Gastrocnemius medialis (tissue), 4 donors: ENCODE measurements at regions not wholly inside any gene's neighbourhood (a gene's known extent, or its start where the extent isn't known, plus 50 kb on each side); places are given as distances from the start of the nearest gene placed in this dataset.

Experiments used
- ATAC-seq, 2 donors: fragments of 150-250 bp; one replicate each; pipeline ENCODE4 v1.9.1; 2016
- DNase-seq, 2 donors: peaks; one replicate each; pipeline ENCODE4 v3.0.0-alpha.2; 2019
- H3K27ac ChIP-seq, 4 donors: fragments of 200-600 bp; sonication (generic); 1 replicate in 1 of 4; 2 replicates in 3 of 4; pipeline ENCODE4 v1.5.1; 2016 to 2018; ENCODE audit warnings: mild to moderate bottlenecking in 2 of 4, moderate library complexity in 1 of 4
- H3K27me3 ChIP-seq, 3 donors: fragments of 200-600 bp; sonication (generic) in 2 of 3; 1 replicate in 1 of 3; 2 replicates in 2 of 3; pipeline versions ENCODE4 v1.5.1 to v1.6.0; 2016 to 2019; ENCODE audit warnings: mild to moderate bottlenecking in 1 of 3, moderate library complexity in 1 of 3
- H3K36me3 ChIP-seq, 2 donors: fragments of 200-600 bp; sonication (generic) in 1 of 2; one replicate each; pipeline ENCODE4 v1.5.1; 2017 to 2018
- H3K4me1 ChIP-seq, 2 donors: fragments of 200-600 bp; sonication (generic) in 1 of 2; one replicate each; pipeline ENCODE4 v1.5.1; 2016 to 2017; ENCODE audit warnings: mild to moderate bottlenecking in 2 of 2
- H3K4me3 ChIP-seq, 4 donors: fragments of 200-600 bp; sonication (generic) in 3 of 4; 1 replicate in 1 of 4; 2 replicates in 3 of 4; pipeline ENCODE4 v1.5.1; 2016 to 2019; ENCODE audit warnings: mild to moderate bottlenecking in 2 of 4
- H3K9me3 ChIP-seq, 3 donors: fragments of 200-600 bp; sonication (generic) in 2 of 3; 1 replicate in 1 of 3; 2 replicates in 2 of 3; pipeline ENCODE4 v1.5.1; 2016 to 2019
- POLR2A ChIP-seq, 2 donors: fragments of 450-650 bp; IDR thresholded peaks; one replicate each; pipeline ENCODE4 v1.6.1; 2017; ENCODE audit warnings: antibody characterized with exemption in 2 of 2, mild to moderate bottlenecking in 2 of 2, moderate library complexity in 2 of 2
- in situ Hi-C, 4 donors: fragments of 200-750 bp; cut with MboI; loops; one replicate each; pipeline versions ENCODE4 v1.15.0 to v1.8.0; 2017; ENCODE audit warnings: low sequenced_read_pairs in 4 of 4
- intact Hi-C: fragments of 100-400 bp; cut with DNase I; formaldehyde crosslinking; loops from one replicate; pipeline ENCODE4 v1.15.1; 2023; ENCODE audit warnings: low total_unique reads
- TF ChIP-seq, protein P1 (sequence below), 5 experiments: fragments of 450-650 bp in 3 of 5; fragments of 200-600 bp in 2 of 5; sonication (generic) in 2 of 5; IDR thresholded peaks in 4 of 5; conservative IDR thresholded peaks in 1 of 5; 1 replicate in 4 of 5; 2 replicates in 1 of 5; pipeline ENCODE4 v1.5.1; 2016 to 2019; ENCODE audit warnings: antibody characterized with exemption in 5 of 5, mild to moderate bottlenecking in 3 of 5, moderate library complexity in 3 of 5

DNA sequence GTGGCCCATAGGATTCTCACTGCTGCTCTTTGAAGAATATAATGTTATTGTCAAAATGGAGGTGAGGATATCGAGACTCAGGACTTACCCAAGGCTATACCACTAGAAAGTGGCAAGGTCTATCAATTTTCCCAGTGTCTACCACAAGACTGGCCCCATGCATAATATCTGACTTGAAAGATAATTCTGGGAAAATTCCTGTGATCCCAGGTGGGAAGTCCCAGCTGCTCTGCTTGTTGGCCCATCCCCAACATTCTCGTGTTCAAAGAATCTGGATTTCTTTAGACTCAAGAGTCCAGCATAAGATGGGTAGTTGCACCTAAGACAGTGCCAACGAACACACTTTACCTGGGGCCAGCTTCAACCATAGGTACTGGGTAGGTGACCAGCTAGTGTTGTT lies 120.7 kb upstream of the DTNBP1 start:
- Histone ChIP-seq H3K9me3 (no peaks in the 10 kb centered on the region), H3K27ac (no peak overlapping the region), H3K4me1 (no peaks in the 10 kb centered on the region), H3K36me3 (no peaks in the 10 kb centered on the region), H3K4me3 (no peak overlapping the region), H3K27me3 (no peaks in the 10 kb centered on the region)
- no peak for DNase-seq
- TF ChIP-seq POLR2A (IDR thresholded peaks at IDR 0.05), result no peak
- intact Hi-C loops, result no loop called here
- ATAC-seq, result no peak
- in situ Hi-C loops, result no loop called here

DNA sequence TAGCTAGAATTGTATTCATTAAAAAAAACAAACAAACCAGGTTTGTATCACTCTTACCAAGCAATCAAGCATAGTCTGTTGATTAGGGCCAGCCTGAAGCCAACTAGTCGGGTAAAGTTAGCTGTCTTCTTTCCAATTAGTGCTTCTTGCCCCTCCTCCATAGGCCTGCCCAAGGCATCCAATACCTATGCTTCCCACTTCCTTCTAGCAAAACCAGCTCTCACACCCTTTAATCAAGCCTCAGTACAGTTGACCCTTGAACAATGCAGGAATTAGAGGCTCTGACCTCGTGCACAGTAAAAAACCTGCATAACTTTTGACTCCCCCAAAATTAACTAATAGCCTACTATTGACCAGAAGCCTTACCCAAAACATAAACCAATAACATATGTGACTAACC lies 119.1 kb upstream of the DTNBP1 start:
- intact Hi-C loops, result no loop called here
- H3K4me1 ChIP-seq, result no peaks in the 10 kb centered on the region
- no peak overlapping the region for H3K27ac ChIP-seq
- H3K36me3 ChIP-seq, result no peaks in the 10 kb centered on the region
- no peaks in the 10 kb centered on the region for H3K9me3 ChIP-seq
- no peak overlapping the region for H3K4me3 ChIP-seq
- no peaks in the 10 kb centered on the region for H3K27me3 ChIP-seq
- DNase-seq, result no peak
- in situ Hi-C loops, result no loop called here
- no peak for TF ChIP-seq POLR2A (IDR thresholded peaks at IDR 0.05)
- TF ChIP-seq, protein P1, sequence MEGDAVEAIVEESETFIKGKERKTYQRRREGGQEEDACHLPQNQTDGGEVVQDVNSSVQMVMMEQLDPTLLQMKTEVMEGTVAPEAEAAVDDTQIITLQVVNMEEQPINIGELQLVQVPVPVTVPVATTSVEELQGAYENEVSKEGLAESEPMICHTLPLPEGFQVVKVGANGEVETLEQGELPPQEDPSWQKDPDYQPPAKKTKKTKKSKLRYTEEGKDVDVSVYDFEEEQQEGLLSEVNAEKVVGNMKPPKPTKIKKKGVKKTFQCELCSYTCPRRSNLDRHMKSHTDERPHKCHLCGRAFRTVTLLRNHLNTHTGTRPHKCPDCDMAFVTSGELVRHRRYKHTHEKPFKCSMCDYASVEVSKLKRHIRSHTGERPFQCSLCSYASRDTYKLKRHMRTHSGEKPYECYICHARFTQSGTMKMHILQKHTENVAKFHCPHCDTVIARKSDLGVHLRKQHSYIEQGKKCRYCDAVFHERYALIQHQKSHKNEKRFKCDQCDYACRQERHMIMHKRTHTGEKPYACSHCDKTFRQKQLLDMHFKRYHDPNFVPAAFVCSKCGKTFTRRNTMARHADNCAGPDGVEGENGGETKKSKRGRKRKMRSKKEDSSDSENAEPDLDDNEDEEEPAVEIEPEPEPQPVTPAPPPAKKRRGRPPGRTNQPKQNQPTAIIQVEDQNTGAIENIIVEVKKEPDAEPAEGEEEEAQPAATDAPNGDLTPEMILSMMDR (IDR thresholded peaks at IDR 0.05 in 4 of 5, conservative IDR thresholded peaks at IDR 0.05 in 1 of 5), result no peak
- ATAC-seq, result no peak

DNA sequence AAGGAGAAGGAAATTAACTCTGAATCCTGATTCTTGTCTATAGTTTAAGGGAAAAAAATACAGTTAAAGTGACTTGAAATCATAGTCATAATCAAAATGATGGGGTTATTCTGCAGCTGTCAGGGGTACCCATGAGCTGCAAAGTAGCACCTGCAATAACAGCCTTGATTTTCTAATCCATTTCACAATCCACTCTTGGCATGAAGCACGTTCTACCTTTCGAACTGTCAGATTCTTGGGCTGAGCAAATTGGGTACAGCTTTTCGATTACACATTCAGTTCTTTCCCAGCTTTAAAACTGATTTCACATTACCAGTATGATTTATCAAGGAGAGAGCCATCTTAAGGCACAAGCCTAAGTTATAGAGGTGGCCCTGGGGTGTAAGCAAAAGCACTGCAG lies 118.5 kb upstream of the DTNBP1 start:
- intact Hi-C loops, result no loop called here
- H3K36me3 ChIP-seq, result no peaks in the 10 kb centered on the region
- no peak for DNase-seq
- H3K27ac ChIP-seq, result no peak overlapping the region
- in situ Hi-C loops, result no loop called here
- H3K4me3 ChIP-seq, result no peak overlapping the region
- H3K27me3 ChIP-seq, result no peaks in the 10 kb centered on the region
- no peaks in the 10 kb centered on the region for H3K9me3 ChIP-seq
- H3K4me1 ChIP-seq, result no peaks in the 10 kb centered on the region
- no peak for ATAC-seq
- TF ChIP-seq POLR2A (IDR thresholded peaks at IDR 0.05), result no peak
- TF ChIP-seq, protein P1 (IDR thresholded peaks at IDR 0.05 in 4 of 5, conservative IDR thresholded peaks at IDR 0.05 in 1 of 5), result no peak

DNA sequence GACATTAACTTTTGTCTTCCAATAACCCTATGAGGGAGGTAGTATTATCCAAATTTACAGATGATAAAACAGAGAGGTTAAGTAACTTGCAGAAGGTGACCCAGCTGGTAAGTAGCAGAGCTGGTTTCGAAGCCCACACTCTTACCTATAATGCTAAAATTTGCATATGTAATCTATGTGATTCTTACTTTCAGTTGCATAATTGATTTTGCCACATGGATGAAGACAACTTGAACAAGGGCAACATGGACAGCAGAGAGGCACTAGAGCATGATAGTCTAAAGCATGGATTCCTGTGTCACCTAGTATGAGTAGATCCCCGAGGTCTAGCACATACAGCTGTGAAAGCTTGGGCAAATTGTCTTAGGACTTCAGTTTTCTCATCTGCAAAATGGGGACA lies 117.6 kb upstream of the DTNBP1 start:
- no peak overlapping the region for H3K4me3 ChIP-seq
- intact Hi-C loops, result no loop called here
- TF ChIP-seq, protein P1 (IDR thresholded peaks at IDR 0.05 in 4 of 5, conservative IDR thresholded peaks at IDR 0.05 in 1 of 5), result no peak
- no peak for TF ChIP-seq POLR2A (IDR thresholded peaks at IDR 0.05)
- in situ Hi-C loops, result no loop called here
- H3K27me3 ChIP-seq, result no peaks in the 10 kb centered on the region
- ATAC-seq, result no peak
- no peaks in the 10 kb centered on the region for H3K4me1 ChIP-seq
- no peak for DNase-seq
- no peaks in the 10 kb centered on the region for H3K36me3 ChIP-seq
- no peaks in the 10 kb centered on the region for H3K9me3 ChIP-seq
- H3K27ac ChIP-seq, result no peak overlapping the region

DNA sequence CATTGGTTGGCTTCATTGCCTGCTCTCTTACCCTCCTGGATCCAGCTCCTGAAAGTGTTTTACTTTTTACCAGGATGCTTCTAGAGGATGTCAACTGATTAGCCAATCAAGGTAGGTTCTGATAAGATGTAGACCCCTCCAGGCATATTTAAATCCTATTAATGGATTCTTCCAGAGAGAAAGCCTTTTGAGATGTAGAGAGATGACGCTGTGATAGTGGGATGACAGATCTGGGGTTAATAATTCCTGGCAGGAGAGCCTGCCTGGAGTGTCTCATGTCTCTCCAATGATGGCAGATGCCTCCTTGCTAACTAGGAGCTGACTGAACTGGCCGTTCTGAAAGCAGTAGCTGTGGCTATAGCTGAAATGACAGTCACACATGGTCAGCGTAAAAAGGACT lies 116.9 kb upstream of the DTNBP1 start:
- H3K27me3 ChIP-seq, result no peaks in the 10 kb centered on the region
- no peaks in the 10 kb centered on the region for H3K9me3 ChIP-seq
- no peak overlapping the region for H3K27ac ChIP-seq
- intact Hi-C loops, result no loop called here
- no peaks in the 10 kb centered on the region for H3K4me1 ChIP-seq
- DNase-seq, result no peak
- no peak for ATAC-seq
- no peaks in the 10 kb centered on the region for H3K36me3 ChIP-seq
- H3K4me3 ChIP-seq, result no peak overlapping the region
- no peak for TF ChIP-seq POLR2A (IDR thresholded peaks at IDR 0.05)
- TF ChIP-seq, protein P1 (IDR thresholded peaks at IDR 0.05 in 4 of 5, conservative IDR thresholded peaks at IDR 0.05 in 1 of 5), result no peak
- in situ Hi-C loops, result no loop called here
